ENCODE measurements at regions not wholly inside any gene's neighbourhood (a gene's known extent, or its start where the extent isn't known, plus 50 kb on each side); places are given as distances from the start of the nearest gene placed in this dataset.
A peak's percentile ranks its signal among the peaks of the same experiment; 100 is the strongest.

DNA sequence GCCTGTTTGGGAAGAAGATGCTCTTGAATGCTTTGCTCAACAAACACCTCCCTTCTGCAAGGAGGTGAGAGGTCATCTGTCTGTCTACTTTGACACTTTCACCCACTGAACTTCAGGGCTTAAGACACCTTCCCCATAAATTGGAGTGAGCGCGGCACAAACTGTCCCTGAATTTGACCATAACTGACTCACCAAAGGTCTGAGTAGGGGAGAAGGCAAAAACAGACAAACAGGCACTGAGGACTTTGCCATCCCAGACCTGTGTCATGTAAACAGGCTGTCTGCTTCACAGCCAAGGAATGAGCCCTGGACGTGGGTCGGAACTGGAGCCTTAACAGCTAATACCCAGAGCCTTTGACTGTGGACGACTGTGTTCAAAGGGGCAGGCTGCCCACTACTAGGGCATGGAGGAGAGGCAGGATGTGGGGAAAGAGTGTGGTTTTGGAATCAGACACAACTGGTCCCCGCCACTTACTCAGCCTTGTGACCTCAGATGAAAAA is 320.9 kb upstream of the KLF4 start (continued):
- no peak for TF ChIP-seq ETV5 (CRISPR knock-in tag; IDR thresholded peaks at IDR 0.05; ENCODE audit: borderline replicate concordance)
- no peak for TF ChIP-seq DMTF1 (CRISPR knock-in tag; IDR thresholded peaks at IDR 0.05)

DNA sequence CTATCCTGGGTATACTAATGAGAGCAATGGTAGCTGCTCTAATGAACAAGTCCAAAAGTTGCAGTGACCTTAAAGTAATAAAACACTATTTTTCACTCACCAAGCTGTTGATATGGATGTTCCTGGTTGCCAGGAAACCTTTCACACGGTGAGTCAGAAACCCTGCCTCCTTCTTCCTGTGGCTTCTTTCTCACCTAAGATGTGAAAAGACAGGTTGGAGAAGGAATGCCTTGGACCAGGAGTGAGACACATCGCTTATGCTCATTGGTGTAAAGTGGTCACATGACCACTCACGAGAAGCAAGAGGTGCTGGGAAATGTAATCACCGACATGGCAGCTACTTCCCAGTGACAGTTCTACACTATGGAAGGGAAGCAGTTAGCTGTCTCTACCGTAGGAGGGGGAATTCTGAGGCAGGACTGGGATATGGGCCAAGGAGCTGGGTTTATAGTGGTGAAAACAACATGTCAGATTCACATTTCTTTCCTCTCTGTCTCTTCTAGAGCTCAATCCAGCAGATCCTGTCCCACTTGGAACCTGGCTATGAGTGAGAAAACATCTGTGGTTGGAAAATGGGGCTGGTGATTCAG is 320.4 kb upstream of the KLF4 start:
- in situ Hi-C loops (cut with HindIII; ENCODE audit: extremely low pct_ligation_motif_present, low pct_unique_long_range_greater_than_20kb) = no loop called here
- no peak for DNase-seq (ENCODE audit: low spot score)

More for the DNA sequence above, 320.4 kb upstream of the KLF4 start:
- Histone ChIP-seq H2AFZ (ENCODE audit: low read length) (no peak overlapping the region), H3K4me2 (ENCODE audit: low read depth, low read length) (no peak overlapping the region), H3K27ac (ENCODE audit: extremely low read length, insufficient read depth, low read length) (no peak overlapping the region), H3K9ac (ENCODE audit: insufficient read depth, low read depth, low read length) (no peak overlapping the region), H3K36me3 (replicated peaks in 1 of 2; ENCODE audit: control insufficient read depth in 1 of 2, insufficient read depth in 2 of 2, low read length in 2 of 2) (no peaks in the 10 kb centered on the region), H3K27me3 (ENCODE audit: control insufficient read depth in 1 of 2, insufficient read depth in 2 of 2, low read length in 2 of 2) (no peaks in the 10 kb centered on the region), H4K20me1 (ENCODE audit: insufficient read depth, low read length) (no peaks in the 10 kb centered on the region), H3K4me1 (ENCODE audit: insufficient read depth, low read length) (no peaks in the 10 kb centered on the region), H3K4me3 (replicated peaks in 1 of 3; ENCODE audit: insufficient read depth in 1 of 3, low read depth in 2 of 3, low read length in 3 of 3) (no peak overlapping the region), H3K79me2 (ENCODE audit: insufficient read depth, low read length) (no peaks in the 10 kb centered on the region), H3K9me3 (ENCODE audit: low read length) (no peaks in the 10 kb centered on the region)
- TF ChIP-seq USF2 (IDR thresholded peaks at IDR 0.05; ENCODE audit: low read depth, low read length) = peak; percentile 17; the same call in 1 of the 2 replicates
- no peak for TF ChIP-seq USF2 (CRISPR knock-in tag; IDR thresholded peaks at IDR 0.05; ENCODE audit: borderline replicate concordance)
- no peak for TF ChIP-seq HNRNPH1 (optimal IDR thresholded peaks at IDR 0.05; ENCODE audit: low read depth, low read length)
- no peak for TF ChIP-seq ATF7 (IDR thresholded peaks at IDR 0.05)
- no peak for TF ChIP-seq ATF7 (CRISPR knock-in tag; IDR thresholded peaks at IDR 0.05)
- ATAC-seq (no peak), FAIRE-seq (no peak)
- intact Hi-C loops (cut with micrococcal nuclease; ENCODE audit: unreplicated experiment) = no loop called here
- BruUV-seq (replicated peaks) = no TSS peak
- CTCF ChIA-PET (ENCODE audit: low intra/inter-chr PET ratio, low total read pairs) = no interaction called here
- 0% methylated on average over 5 of the region's 5 CpGs for WGBS (ENCODE audit: low lambda C conversion rate)
- POLR2A ChIA-PET = no interaction called here

Data from HepG2 (cell line).